Suppressor macrophage treated with lipopolysaccharide for 1 hour (primary cell): ENCODE measurements at regions not wholly inside any gene's neighbourhood (a gene's known extent, or its start where the extent isn't known, plus 50 kb on each side); places are given as distances from the start of the nearest gene placed in this dataset.

Experiments
- DNase-seq, 3 donors: peaks; one replicate each; pipeline ENCODE4 v3.0.0-alpha.2; 2020 to 2022

DNA sequence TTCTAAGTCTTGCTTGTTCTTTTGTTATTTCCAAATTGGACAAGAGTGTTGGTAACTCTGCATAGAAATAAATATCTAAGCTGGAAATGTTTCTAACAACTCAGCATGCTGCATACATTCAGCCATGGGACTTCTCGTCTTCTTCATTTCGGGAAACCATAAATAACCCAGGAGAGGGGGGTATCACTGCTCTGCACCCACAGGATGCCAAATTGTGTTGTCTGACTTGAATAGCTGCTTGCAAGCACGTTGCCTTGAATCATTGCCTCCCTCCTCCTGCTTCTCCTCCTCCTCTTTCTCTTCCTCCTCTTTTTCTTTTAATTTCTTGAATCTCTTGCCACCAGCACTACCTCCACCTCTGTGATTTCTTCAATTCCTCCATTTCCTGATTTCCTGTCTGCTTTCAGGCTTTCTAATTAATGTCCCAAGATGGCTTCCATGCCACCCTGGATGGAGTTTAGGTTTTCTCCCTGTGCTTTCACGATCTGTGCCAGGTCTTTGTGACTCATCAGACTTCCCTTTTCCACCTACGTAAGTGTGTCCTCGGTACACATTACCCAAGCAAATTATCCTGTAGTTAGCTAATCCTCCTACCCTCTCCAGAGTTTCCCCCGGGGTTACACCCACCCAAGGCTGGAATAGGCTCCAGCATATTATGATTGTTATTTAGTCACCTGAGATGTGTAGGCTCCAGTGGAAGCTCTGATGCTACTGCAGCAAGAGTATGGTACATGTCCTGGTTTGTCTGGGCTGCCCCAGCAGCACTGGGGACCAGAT, 122.6 kb upstream of the VCX3B start:
- no peak for DNase-seq

DNA sequence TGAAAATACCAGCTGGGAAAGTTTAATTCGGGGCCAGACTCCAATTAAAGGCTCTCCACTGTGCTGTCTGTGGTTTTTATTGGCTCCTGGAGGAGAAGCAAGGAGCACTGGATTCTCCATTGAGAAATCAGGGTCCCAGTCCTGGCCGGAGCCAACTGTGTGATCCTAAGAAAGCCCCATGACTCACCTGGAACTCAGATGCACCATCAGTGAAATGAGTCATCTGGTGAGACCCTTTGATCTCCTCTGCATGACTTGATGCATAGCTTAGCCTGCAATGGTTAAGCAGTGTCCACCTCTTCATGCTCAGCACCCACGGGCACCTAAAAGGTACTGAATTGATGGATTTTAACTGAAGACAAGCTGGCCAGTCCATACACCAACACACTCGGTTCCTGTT, 119.2 kb upstream of the VCX3B start:
- no peak for DNase-seq

DNA sequence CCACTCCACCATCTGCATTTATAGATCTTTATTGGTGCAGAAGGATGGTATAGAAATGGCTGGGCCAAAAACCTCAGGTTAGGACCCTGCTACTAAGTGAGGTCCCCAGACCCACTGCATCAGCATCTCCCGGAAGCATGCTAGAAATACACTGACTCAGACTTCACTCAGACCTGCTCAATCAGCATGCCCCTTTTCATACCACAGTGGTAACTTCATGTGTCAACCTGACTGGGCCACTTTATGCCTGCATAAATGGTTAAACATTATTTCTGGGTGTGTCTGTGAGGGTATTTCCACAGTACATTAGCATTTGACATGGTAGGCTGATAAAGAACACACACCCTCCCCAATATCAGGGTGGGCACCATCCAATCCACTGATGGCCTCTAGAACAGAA, 118.6 kb upstream of the VCX3B start:
- DNase-seq: no peak

DNA sequence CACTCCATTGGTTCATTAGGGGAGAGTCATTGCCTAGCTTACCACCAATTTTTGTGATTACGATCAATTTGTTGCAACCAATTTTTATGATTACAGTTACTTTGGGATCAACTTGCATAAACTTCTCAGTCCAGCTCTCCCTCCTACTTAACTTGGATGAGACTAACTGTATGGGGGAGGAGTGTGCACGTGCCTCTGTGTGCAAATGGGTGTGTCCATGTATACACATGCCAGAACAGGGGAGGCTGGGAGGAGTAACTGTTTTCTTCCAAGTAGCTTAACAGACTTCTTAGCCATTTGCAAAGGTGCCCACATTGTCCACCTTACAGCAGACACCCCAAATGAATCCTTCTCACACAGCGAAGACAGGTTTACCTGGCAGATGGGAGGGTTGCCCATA, 117.7 kb upstream of the VCX3B start:
- DNase-seq: no peak

DNA sequence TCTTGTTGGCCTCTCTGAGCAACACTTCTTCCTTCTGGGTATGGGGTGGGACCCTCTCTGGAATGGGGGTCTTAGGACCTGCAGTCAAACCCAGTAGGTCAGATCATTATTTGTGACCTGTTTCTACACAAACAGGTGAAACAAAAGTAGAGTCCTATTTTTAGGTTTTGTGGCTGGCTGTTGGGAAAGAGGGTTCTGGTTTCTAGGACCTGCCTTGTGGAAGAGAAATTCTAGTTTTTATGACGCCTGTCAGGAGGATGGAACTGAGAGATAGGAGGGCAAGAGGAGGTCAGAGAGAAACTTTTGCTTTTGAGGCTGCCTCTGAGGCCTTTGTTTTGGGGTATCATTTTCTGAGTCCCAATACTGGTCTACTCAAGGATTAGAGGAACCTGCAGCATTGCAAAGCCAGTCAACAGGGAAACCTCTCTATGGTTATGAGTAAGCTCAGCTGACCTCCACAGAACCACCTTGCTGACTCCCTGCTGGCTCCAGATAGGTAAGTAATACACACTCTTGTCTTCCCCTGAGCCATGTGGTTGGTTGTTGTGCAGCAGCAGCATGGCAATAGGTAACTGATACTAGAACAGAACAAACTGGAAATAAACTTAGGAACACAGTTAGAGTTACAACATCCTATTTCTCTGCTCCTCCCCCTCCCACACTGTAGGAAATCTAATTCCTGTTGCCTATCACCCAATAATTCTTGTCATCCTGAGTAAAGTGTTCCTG, 114.7 kb upstream of the VCX3B start:
- no peak for DNase-seq

DNA sequence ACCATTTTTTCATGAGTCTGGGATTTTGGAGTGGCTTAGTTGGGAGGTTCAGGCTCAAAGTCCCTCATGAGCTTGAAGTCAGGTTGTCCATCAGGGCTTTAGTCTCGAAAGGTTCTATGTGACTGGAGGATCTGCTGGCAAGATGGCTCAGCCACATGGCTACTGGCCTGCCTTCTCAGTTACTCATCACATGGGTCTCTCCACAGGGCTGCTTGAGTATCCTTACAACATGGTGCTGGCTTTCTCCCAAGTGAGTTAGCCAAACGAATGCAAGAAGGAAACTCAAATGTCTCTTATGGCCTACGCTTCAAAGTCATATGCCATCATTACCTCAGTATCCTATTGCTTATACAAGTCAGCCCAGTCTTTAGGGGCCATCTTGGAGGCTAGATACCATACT, 106.3 kb upstream of the VCX3B start:
- no peak for DNase-seq

DNA sequence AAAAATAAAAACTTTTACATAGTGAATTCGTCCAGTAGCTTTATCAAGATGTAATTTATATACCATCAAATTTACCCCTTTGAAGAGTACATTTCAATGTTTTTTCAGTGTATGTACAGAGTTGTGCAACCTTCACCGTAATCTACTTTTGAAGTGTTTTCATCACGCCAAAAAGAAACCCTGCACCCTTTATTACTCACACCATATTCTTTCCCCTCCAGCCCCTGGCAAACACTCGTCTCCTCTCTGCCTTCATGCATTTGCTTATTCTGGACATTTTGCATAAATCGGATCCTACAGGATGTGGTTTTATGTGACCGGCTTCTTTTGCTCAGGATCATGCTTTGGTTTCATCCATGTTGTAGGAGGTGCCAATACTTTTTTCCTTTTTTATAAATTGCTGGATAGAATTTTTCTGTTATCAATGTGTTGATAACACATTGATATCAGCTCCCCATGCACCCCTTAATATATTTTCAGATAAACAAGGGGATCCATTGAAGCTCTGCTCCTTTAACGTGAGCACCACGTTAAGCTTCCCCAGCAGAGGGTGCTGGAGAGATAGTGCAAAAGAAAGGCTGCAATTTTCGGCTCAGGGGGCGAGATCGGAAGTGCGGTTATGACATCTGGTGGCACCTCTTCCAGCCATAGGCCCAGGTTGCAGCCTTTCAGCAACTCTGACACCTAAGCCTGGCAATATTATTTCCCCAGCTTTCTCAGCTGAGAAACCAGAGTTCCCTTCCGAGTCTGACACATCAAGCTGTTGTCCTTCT, 100.1 kb upstream of the VCX3B start:
- peak in 2 of 3 donors; percentile 1 to 14 for DNase-seq

DNA sequence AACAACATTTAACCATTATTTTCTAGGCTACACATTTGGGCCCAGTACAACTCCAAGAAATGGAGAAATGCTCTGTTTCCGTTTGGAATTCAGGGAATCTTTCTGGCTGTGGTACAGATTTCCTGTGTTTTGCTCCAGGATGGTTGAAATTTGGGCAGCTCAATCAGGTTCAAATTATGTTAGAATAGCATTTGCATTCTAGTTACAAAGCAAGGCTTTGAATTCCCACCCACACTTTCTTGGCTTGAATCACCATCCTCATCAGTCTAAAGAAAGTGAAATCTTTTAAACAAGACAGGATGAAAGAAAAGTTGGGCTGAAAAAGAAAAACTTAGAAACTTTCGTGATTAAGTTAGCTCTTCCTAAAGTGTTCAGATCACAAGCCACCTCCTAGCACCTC, 98.1 kb upstream of the VCX3B start:
- DNase-seq: no peak

DNA sequence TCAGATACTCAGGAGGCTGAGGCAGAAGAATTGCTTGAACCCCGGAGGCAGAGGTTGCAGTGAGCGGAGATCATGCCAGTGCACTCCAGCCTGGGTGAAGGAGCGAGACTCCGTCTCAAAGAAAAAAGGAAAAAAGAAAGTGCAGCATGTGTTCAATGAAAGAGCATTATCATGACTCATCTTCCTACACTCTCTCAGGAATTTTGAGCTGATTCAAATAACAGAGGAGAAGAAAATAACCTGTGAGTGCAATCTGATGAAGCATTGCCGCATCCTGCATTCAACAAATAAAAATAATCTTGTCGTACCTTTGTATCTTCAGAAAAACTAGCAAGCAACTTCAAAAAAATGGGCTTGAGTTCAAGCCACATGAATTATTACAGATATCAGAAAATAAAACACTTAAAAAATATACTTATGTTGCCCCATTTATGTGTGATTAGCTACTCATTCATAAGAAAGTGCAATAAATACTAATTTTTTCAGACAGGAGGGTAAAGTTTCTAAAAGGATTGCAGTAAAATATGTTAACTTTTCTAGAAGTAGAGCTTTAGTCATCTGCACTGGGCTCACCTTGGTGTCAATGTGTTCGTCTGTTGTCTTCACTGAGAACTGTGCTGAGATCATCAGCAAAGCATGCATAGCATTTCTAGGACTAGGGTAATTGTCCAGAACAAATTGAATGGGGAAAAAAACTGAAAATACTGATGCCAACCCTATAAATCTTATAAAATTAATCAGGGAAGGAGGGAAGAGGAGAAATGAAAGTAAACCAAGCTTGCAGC, 90.4 kb upstream of the VCX3B start:
- DNase-seq: no peak

DNA sequence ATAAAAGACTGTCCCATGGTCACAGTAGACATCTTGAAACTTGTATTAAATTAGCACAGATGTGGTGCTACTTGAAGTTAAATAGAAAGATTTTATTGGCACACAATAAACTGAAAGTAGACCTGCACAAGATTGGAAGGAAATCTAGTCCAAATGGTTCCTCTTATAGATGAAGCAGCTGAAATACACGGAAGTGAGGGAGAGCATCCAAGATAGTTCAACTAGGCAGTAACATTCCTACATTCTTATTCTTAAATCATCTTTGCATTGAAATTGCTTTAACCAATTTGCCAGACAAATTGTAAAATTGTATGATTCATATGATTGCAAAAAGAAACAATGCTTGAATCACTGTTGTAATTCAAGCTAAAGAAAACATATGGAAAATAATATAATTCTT, 87.6 kb upstream of the VCX3B start:
- no peak for DNase-seq

DNA sequence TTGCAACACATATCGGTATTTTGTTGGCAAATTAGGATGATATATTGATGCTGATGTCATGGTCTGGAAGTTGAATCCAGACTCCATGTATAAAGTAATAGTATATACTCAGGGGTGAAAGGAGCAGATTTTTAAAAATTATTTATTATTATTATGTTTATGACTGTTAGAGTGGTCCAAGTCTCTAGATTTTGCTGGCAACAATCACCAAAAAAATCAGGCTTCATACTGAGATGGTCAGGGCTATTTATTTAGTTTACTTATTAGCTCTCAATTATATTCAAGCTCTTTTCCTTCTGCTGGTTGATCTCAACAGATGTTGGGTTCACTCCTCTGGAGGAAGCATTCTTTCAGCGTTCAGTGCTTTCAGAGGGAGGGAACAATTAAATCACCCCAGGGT, 73.9 kb upstream of the VCX3B start:
- no peak for DNase-seq

DNA sequence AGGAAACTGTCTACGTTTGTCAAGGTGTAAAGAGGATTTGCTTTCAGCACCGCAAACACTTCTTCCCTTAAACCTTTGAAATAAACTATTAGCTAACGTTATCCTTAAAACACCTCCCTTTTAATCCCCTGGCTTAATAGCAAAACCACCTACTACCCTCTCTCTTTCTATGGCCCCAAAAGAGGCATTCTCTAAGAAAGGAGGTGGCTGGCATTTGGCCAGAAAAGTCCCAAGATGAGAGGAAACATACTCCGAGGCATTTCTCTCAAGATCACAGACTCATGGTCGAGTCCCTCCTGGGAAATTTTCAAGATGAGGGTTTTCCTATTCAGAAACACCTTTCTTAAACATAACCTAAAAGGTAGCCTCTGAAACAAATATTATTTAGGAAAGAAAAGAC, 60.6 kb upstream of the VCX3B start:
- DNase-seq: no peak

DNA sequence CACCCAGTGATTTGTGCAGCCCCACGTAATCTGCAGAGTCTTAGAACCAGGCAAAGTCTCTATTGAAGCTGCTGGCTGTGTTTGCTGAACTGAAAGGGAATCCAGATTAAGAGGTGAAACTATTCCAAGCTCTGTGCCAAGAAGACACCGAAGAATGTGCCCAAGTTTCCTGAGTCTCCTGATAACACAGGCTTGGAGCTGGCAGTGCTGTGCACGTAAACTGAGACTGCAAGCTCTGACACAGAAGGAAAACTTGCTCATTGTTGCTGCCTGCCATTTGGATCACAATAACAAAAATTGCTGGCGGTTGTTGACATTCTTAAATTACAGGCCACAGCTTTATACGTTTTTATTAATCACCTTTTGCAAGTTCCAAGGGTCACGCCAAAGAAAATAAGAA, 60.2 kb upstream of the VCX3B start:
- DNase-seq: no peak

DNA sequence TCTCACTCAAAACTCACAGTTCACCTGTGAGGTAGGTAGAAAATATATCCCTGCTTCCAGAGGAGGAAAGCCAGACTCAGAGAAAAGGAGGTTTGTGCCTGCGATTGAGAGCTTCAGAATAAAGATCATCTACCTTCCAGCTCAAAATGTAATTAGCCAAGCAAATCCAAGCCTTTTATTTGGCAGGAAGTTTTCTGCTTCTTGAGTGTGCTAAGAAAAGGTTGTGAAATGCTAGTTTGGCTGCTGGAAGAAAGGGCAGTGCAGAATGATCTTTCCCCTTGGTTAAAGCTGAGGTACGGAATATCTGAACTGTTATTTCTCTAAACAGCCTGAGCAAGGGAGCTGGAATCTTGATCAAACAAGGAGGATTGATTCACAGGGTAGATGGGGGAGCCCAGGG, 59.7 kb upstream of the VCX3B start:
- no peak for DNase-seq

DNA sequence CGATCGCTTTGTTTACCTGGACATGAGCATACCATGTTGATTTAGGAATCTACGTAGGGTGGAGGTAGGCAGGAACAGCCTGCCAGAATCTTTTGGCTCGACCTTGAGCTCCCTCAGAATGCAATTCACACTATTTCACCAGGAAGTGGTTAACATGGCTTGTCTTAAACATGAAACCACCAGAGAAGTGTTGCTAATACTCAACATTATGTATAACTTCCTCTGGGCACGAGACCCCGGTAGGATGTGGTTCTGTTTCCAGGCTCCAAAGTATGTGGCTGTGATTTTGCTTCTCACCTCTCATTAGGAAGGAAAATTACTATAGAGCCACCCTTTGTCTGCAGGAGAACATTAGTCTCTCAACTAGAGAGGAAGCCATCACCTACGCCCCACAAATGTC, 59.0 kb upstream of the VCX3B start:
- no peak for DNase-seq

DNA sequence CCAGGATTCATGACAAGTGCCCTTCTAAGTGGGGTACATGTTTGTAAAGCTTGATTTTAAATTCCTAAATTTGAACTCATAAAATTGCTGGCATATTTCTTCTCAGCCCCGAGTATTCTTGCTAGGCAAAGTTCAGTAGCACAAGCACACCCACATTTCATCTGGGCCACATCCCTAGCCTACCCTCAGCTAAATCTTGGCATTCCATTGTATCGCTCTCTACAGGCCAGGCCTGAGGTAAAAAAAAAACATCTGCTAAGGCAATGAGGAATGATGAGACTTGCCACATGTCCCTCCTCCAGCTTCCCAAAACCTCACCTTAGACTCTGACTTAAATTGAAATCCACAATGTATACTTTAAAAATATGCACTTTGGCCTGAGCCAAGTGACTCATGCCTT, 51.4 kb upstream of the VCX3B start:
- DNase-seq: no peak
